Activated naive CD4-positive, alpha-beta T cell treated with anti-CD3 and anti-CD28 coated beads, Interleukin-2, amount 50 U/mL, for 72 hours (primary cell): ENCODE measurements at regions not wholly inside any gene's neighbourhood (a gene's known extent, or its start where the extent isn't known, plus 50 kb on each side); places are given as distances from the start of the nearest gene placed in this dataset.

Experiments used
- ATAC-seq, 2 donors: fragments of 150-1000 bp; cut with Tn5 transposase; 2 replicates each; pipeline ENCODE4 v1.10.0; 2021; ENCODE audit warnings: mild to moderate bottlenecking in 2 of 2, moderate library complexity in 2 of 2
- DNase-seq, 2 donors: peaks; one replicate each; pipeline ENCODE4 v3.0.0; 2021 to 2022; ENCODE audit warnings: low spot score in 2 of 2
- H3K27ac Mint-ChIP-seq, 2 donors: one replicate each; pipeline ENCODE4 v1.8.0; 2022; ENCODE audit warnings: mild to moderate bottlenecking in 2 of 2, mixed read lengths in 2 of 2
- H3K36me3 Mint-ChIP-seq, 2 donors: one replicate each; pipeline ENCODE4 v1.8.0; 2022; ENCODE audit warnings: mixed read lengths in 2 of 2
- H3K9me3 Mint-ChIP-seq, 2 donors: one replicate each; pipeline ENCODE4 v1.8.0; 2022; ENCODE audit warnings: mixed read lengths in 2 of 2

DNA sequence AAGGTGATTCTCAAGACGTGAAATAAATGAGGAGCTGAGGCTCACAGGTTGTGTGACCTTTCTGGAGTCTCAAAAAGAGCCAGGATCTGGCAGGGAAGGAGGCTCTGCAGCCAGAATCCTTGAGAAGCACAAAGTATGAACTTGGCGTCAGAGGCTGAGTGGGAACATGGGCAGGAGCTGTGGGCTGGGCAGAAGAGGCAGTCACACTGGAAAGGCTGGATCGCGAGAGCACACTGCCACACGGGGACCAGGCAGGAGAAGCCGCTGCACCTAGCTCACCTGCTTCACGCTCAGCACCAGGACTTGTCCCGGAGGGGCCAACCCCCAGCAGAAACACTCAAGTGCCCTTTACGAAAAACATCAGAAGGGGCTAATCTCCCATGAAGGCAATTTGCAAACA, 535.0 kb downstream of the TNS3 start:
- DNase-seq (no peak), ATAC-seq (no peak)
- Mint-ChIP-seq H3K27ac (no peak overlapping the region), H3K36me3 (no peaks in the 10 kb centered on the region), H3K9me3 (no peaks in the 10 kb centered on the region)

DNA sequence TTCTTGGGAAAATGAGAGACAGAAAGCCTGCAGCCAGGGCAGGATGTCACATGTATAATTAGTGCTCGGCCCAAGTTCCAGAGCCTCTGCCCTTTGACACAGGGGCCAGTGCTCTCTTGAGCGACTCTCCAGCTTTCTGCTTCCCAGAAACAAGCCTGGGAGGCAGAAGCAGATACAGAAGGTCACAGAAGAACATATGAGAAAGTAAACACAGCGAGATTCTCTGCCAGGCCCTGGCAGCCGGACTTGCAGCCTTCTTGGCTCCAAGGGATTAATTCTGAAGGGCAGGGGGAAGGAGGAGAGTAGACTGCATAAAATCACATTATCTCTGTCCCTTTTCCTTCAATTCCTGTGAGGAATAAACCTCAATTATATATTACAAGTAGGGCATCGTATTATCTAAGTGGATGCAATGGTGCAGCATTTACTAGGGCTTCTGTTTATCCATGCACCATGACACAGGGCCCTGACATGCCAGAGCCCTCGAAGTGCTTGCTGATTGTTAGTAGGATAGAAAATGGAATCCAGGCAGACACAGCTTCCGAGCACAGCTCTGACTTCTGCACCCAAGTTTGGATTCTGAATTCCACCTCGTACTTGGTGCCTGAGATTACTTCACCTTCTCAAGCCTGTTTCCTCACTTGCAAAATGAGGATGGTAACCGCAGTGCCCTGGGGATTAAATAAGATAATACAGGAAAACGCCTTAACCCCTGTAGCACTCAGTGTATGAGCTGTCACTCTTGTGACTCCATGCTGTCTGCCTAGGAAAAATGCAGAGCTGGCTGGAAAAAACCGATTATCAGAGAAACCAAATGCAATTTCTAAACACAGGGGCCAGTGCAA, 536.5 kb downstream of the TNS3 start:
- H3K27ac Mint-ChIP-seq, result no peak overlapping the region
- DNase-seq (no peak), ATAC-seq (no peak)
- no peaks in the 10 kb centered on the region for H3K36me3 Mint-ChIP-seq
- H3K9me3 Mint-ChIP-seq, result no peaks in the 10 kb centered on the region

DNA sequence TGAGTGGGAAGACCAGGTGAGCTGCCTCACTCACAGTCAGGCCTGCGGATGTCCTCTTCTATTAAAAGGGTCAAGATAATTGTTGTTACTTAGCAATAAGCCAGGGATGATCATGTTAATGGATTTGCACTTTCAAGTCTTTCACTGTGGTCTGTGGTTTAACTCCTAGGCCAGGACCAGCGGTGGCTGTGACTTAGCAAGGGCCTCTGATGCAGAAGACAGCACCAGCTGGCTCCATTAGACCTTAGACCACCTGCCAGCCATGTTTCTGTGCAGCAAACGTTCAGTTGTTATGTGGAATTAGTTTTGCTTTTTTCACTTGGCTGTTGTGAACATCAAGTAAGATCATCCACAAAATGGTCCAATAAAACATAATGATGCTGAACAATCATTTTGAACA, 537.3 kb downstream of the TNS3 start:
- Mint-ChIP-seq H3K36me3 (no peaks in the 10 kb centered on the region), H3K9me3 (no peaks in the 10 kb centered on the region), H3K27ac (no peak overlapping the region)
- ATAC-seq, result no peak
- DNase-seq, result no peak

DNA sequence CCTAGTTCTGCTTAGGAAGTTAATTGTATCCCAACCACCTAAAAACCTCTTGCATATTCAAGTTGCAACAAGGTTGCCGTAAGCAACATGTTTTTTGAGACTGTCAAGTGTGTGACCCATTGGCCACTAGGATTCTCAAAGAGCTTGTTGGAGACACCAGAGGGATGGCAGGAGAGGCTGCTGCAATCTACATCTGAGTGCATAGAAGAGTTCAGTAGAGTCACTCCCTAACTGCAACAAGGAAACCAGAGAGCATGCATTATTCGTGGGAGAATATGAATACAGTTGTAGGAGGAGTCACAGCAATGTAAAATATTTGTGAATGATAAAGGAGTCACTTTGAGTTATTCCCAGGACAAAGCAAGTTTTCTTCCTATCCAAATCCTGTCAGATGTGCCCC, 538.6 kb downstream of the TNS3 start:
- Mint-ChIP-seq H3K27ac (no peak overlapping the region), H3K9me3 (no peaks in the 10 kb centered on the region), H3K36me3 (no peaks in the 10 kb centered on the region)
- ATAC-seq (no peak), DNase-seq (no peak)

DNA sequence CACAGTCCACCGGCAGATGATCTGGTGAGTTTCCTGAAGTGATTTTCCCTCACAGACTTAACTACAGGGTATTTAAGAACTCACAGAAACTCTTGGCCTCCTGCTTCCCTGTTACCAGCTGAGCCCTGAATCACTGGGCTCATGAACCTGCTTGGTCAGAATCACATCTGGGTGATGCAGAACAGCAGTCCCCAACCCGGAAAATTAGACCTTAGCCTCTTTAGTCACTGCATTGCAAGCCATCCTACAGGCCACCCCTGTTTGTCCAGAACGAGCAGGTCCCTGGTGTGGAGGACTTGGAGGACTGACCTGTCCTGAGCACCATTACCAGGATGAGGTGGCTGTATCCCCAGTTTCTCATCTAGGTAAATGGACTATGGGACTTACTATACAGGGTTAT, 539.2 kb downstream of the TNS3 start:
- Mint-ChIP-seq H3K9me3 (no peaks in the 10 kb centered on the region), H3K36me3 (no peaks in the 10 kb centered on the region)
- no peak for ATAC-seq

DNA sequence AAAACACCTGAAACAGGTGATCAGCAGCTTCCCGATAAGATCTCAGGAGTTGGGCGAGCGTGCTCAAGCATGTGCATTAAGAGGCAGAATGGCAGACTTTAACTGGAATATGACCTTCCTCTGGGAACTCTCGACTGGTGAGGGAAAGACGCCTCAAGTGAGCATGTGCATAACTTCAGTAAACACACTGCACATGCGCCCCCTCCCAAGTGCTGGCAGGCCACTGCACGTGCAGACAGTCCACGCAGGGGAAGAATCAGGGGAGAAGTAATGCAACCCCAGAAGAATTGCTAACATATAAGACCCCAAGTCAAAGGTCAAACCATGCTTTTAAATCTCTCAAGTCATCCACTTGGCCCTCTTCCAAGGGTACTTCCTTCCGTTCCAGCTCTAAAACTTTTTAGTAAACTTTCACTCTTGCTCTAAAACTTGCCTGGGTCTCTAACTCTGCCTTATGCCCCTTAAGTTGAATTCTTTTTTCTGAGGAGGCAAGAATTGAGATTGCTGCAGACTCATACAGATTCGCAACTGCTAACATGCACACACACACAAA, 541.0 kb downstream of the TNS3 start:
- peaks cover 0 to 4% of the 10 kb centered on the region in 2 donors for H3K36me3 Mint-ChIP-seq
- ATAC-seq (no peak), DNase-seq (no peak)
- H3K27ac Mint-ChIP-seq, result no peak overlapping the region
- peaks cover 0 to 10% of the 10 kb centered on the region in 2 donors for H3K9me3 Mint-ChIP-seq

More for the DNA sequence above, 539.2 kb downstream of the TNS3 start:
- H3K27ac Mint-ChIP-seq, result no peak overlapping the region
- no peak for DNase-seq

DNA sequence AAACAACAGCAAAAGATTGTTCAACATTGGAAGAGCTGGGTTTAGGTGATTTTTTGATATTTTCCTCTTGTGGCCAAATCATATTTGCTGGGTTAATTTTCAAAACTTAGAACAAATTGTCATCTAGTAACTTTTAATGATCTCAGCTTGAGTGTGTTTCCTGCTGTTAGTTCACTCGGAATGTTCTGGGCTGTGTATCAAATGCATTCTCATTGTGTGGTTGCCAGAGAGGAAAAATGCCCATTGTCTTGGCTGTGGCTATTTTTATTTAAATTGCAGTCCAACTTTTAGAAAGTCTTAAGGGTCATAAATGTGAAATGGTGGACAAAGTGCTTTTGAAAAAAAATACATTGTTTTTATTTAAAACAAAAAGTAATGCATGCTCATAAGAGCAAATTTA, 542.0 kb downstream of the TNS3 start:
- peaks cover 0 to 5% of the 10 kb centered on the region in 2 donors for H3K36me3 Mint-ChIP-seq
- DNase-seq, result no peak
- peaks cover 0 to 12% of the 10 kb centered on the region in 2 donors for H3K9me3 Mint-ChIP-seq
- H3K27ac Mint-ChIP-seq, result no peak overlapping the region
- ATAC-seq, result no peak

DNA sequence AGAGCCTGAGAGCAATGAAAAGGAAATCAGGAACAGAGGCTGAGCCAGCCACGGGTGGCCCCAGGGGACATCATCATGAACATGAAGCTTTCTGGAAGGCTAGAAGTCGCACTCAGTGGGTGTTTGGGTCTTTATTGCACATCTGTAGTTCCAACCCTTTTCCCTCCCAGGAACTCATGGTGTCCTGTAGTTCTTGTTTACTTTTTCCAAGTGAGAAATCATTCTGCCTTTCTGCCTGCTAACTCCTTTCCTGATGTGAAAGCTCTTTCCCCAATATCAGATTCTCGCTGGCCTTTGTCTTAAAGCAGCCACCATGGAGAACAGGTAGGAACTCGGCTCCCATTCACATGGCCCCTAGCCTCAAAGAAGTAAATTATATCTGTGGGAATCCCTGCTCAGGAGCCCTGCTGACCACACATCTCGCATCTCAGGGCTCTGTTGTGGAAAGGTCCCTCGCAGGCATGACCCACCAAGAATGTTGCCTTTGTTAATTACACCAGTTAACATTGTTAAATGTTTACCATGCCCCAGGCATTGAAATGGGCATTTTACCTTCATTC, 542.7 kb downstream of the TNS3 start:
- Mint-ChIP-seq H3K9me3 (peaks cover 0 to 12% of the 10 kb centered on the region in 2 donors), H3K36me3 (peaks cover 0 to 5% of the 10 kb centered on the region in 2 donors), H3K27ac (no peak overlapping the region)
- no peak for DNase-seq
- ATAC-seq, result no peak

DNA sequence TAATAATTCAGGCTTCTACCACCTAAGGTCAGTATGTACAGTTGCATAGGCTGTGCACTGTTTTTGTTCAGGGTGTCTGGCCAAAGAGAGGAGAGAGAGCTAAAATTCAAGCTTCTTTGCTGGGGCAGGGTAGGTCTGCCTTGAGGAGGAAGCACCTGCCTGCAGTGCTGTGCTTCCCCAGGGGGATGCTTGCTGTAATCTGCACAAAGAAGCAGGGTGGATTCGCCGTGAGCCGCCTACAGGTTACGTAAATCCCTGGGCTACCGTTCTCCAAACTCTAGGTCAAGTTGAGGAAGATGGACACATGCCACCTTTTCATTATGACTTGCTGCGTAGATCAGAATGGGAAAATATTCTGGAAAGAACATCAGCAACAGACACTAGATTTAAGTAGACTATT, 543.3 kb downstream of the TNS3 start:
- peaks cover 0 to 12% of the 10 kb centered on the region in 2 donors for H3K9me3 Mint-ChIP-seq
- H3K36me3 Mint-ChIP-seq, result peaks cover 0 to 5% of the 10 kb centered on the region in 2 donors
- no peak for DNase-seq
- no peak overlapping the region for H3K27ac Mint-ChIP-seq
- ATAC-seq, result no peak

DNA sequence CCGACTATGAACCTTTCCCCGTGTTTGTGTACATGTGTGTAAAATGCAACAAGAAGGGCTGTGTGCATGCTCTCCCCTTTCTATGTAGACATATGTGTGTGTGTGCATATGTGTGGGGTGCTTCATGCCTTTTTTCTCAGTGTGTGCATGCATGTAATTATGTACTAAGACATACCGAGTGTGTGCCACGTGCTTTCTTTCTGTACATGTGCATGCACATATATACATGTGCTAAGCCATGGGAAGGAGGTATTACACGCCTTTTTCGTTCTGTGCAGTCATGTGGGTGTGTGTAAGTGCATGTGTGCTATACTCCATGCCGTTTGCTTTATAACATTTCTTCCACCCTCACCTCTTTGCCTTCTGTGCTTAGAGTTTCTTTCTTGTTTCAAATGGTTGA, 544.3 kb downstream of the TNS3 start:
- no peak for DNase-seq
- Mint-ChIP-seq H3K9me3 (peaks cover 0 to 12% of the 10 kb centered on the region in 2 donors), H3K36me3 (peaks cover 0 to 5% of the 10 kb centered on the region in 2 donors), H3K27ac (no peak overlapping the region)
- no peak for ATAC-seq

DNA sequence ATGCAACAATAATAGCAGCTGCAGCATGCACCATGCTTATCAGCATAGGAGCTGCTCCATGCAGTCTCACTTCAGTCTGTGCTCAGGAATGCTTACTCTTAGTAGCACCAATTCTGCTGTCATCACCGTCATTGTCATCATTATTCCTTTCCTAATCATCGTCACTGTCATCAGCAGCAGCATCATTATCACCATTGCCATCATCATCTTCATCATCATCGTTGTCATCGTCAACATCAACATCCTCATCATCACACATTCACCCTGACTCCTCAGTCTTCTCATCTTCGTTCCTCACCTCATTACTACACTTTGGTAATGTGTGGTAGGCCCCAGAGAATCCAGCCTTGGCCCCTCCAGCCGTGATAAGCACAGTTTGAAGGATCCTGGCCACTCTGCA, 545.0 kb downstream of the TNS3 start:
- no peak for DNase-seq
- Mint-ChIP-seq H3K27ac (no peak overlapping the region), H3K36me3 (peaks cover 0 to 5% of the 10 kb centered on the region in 2 donors), H3K9me3 (peaks cover 0 to 12% of the 10 kb centered on the region in 2 donors)
- ATAC-seq, result no peak

DNA sequence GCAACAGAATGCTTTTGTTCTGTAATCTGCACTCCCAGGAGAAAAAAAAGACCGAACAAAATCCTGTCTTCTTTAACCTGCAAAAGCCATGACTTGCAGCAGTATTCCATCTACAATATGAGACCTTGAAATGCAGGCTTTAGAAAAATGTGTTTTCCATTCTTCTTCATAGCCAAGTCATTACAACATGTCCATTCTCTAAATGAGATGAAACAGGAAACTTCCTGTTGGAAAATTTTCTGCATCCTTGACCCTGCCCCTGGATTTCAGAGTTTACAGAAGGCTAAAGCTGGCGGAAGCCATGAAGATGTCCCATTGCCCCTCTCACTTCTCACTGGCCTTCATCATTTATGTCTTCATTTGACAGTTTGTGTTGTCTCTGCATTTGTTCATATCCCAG, 546.4 kb downstream of the TNS3 start:
- peaks cover 0 to 5% of the 10 kb centered on the region in 2 donors for H3K36me3 Mint-ChIP-seq
- peaks cover 0 to 12% of the 10 kb centered on the region in 2 donors for H3K9me3 Mint-ChIP-seq
- ATAC-seq, result no peak
- DNase-seq, result no peak
- no peak overlapping the region for H3K27ac Mint-ChIP-seq

DNA sequence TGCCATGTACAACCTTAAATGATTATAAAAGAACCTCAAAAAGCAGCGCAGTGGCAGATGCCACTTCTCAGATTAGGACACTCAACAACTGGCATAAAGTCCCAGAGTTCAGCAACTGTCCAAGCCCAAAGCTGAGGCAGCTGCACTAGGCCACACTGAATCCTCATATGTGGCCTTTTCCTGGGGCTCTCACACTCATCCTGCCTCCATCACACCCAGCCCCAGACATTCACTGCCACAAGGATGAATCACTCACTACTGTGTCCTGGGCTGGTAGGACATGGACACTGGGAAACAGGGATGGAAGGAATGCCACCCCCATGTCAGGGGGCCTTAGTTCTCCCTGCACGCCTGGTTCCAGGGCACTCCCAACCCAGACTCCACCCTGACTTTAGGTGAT, 547.7 kb downstream of the TNS3 start:
- DNase-seq, result no peak
- Mint-ChIP-seq H3K36me3 (peaks cover 0 to 5% of the 10 kb centered on the region in 2 donors), H3K9me3 (peaks cover 0 to 12% of the 10 kb centered on the region in 2 donors), H3K27ac (no peak overlapping the region)
- no peak for ATAC-seq

DNA sequence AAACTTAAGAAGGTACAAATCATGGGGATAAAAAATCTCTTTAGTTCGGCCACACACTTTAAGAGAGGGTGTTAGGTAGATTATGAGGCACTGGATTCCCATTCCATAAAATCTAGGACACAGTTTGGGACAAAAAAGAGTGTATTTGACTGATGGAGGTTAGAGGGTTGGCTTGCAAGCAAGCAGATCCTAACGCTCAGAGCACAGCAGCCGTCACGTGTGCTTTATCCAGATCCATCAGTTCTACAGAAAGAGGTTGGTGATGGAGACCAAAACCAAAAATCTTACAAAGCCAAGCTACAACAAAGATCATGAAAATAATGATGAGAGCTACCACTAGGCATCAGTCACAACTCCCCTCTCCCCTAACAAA, 549.4 kb downstream of the TNS3 start:
- Mint-ChIP-seq H3K27ac (no peak overlapping the region), H3K9me3 (peaks cover 0 to 12% of the 10 kb centered on the region in 2 donors), H3K36me3 (peaks cover 0 to 5% of the 10 kb centered on the region in 2 donors)
- no peak for ATAC-seq
- no peak for DNase-seq

DNA sequence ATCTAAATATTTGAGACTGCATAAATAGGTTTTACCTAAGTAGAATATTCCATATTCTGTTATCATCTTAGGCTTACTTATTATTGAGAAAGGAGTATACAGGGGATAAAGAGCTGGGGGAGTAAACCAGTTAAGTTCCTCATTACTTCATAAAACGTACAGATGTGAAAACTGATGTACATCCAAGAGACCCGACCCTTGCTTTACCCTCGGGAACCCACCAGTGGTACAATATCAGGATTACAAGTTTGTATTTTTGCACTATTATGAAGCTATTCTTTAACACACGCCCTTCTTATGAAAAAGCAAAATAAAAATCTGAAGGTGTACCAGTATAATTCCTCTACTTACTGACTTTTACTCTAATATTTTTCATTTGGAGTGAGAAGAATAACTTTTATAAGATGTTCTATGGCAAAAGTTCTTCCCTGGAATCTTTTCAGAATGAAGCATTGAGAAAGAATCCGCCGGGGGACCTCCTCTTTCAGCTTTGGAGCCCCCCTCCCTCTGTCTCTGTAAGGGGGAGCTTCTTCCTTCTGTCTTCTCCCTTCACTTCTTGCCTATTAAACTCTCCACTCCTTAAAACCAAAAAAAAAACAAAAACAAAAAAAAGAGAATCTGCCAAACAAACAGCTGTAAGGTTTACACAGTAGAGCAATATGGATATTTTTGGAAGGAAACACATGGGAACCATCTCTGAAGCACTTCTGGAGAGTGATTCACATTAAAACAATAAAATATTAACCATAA, 550.0 kb downstream of the TNS3 start:
- no peak for DNase-seq
- H3K9me3 Mint-ChIP-seq, result peaks cover 0 to 10% of the 10 kb centered on the region in 2 donors
- H3K27ac Mint-ChIP-seq, result no peak overlapping the region
- ATAC-seq, result no peak
- peaks cover 0 to 5% of the 10 kb centered on the region in 2 donors for H3K36me3 Mint-ChIP-seq

DNA sequence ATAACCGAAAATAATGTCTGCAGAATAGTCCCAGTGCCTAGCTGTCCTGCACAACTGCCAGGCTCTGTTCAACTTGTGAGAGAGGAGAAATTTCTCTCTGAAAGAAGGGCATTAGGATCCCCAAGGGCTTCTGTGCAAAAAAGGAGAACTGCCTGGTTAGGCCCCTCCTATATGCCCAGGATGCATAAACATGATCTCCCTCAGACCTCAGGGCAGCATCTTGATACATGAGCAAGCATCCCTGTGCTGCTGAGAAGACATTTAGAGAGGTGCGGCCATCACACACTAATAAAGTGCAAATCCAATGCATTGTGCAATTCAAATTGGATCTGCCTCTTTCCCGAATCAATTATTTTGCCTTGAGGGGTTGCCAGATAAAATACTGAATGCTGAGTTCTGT, 553.6 kb downstream of the TNS3 start:
- no peaks in the 10 kb centered on the region for H3K36me3 Mint-ChIP-seq
- no peak for DNase-seq
- H3K27ac Mint-ChIP-seq, result no peak overlapping the region
- no peak for ATAC-seq
- H3K9me3 Mint-ChIP-seq, result no peaks in the 10 kb centered on the region

DNA sequence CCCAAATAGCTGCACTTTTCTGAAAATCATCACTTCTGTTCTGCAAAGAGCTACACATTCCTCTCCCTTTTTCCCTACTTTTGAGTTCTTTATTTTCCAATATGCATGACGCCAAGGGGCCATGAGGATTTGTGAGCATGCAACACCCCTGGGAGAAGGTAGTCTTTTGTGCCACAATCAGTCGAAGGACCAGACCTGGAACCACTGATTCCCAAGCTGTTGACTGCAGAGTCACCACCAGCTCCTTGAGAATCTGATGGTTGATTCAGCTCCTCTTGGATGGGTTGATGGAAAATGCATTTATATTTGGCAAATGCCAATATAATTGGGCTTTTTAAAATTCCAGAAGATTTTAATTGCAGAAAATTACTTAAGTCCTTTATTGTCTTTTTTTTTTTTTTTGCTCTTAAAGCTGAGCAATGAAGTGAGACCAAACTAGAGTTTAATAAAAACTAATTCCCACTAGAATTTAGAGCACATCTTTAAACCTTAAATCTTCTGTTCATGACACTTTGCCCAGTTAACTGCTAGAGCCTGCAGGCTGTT, 554.1 kb downstream of the TNS3 start:
- DNase-seq (no peak), ATAC-seq (no peak)
- H3K27ac Mint-ChIP-seq, result no peak overlapping the region
- no peaks in the 10 kb centered on the region for H3K9me3 Mint-ChIP-seq
- no peaks in the 10 kb centered on the region for H3K36me3 Mint-ChIP-seq
